Stimulated activated CD4-positive, alpha-beta T cell treated with anti-CD3 and anti-CD28 coated beads, Interleukin-2, amount 100 ng/mL, for 4 hours (primary cell): ENCODE measurements at regions not wholly inside any gene's neighbourhood (a gene's known extent, or its start where the extent isn't known, plus 50 kb on each side); places are given as distances from the start of the nearest gene placed in this dataset.

Experiments used
- DNase-seq: peaks from one replicate; pipeline ENCODE4 v3.0.0-alpha.2; 2020; ENCODE audit warnings: low read depth

GRCh38 chr1:208909011-208909984 lies 665.1 kb upstream of the PLXNA2 start:
- DNase-seq, result no peak

DNA sequence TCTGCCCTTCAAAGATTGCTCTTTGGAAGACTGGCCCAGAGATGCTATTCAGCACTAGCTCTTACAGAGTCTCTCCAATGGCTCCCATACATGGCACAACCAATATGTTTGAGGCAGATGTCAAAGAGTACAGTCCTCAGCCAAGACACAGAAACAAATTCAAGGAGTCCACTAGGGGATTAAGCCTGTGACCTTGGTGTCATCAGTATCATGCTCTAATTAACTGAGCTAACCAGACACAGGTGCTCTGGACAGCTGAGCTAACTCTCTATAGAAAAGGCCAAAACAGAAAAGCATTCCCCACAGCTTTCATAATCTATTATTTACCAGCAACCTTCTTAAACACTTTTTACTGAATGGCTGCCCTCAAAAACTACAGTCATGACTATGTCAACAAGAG lies 666.0 kb upstream of the PLXNA2 start:
- no peak for DNase-seq

GRCh38 chr1:208917281-208917680 lies 666.2 kb upstream of the CAMK1G start:
- DNase-seq, result no peak

DNA sequence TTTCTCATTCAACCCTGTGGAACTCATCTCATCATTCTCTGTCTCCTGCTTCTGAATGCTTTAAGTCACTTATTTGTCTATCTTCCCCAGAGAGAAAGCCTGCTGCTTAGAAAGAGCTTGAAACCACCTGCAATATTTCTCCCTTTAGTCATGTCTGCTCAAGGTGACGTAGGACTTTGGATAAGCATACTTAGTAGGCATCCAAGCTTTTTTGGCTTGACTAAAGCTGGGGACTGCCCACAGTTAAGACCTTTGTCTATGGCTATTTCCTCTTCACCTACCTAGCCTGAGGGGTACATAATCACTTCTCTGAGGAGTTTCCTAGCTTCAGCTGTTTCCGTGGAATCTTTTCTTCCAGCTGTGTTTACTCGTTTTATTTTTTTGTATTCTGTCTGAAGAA lies 665.8 kb upstream of the CAMK1G start:
- no peak for DNase-seq

GRCh38 chr1:208918160-208918559 lies 665.4 kb upstream of the CAMK1G start:
- no peak for DNase-seq

DNA sequence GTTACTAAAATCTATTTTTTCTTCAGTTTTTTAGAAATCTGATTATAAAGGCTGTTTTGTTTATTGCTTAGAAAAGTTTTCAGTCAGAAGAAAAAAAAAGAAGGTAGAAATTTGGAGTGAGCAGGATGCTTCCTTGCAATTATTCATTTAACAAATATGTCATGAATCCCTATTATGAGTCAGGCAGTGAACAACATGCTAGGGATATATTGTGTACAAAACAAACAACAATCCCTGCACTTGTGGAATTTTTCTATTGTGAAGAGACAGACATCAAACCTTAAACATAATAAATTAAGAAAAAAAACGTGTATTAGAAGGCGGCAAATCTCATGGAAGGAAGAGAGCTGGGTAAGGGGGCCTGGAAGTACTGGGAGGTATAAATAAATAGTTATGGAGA lies 664.1 kb upstream of the CAMK1G start:
- DNase-seq, result no peak

DNA sequence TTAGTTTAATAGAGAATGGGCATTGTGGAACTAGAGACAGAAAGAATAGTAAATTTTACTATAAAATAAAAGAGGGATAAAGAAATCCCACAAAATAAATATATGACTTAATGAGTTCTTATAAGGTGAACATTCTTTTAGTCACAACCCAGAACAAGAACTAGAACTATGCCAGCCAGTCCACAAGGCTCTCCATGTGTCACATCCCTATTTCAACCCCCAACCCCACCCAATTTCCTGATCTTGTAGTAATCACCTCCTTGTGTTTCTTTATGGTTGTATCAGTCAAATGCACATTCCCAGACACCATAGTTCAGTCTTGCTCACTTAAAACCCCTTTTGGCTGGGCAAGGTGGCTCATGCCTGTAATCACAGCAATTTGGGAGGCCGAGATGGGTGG lies 662.3 kb upstream of the CAMK1G start:
- DNase-seq, result no peak

GRCh38 chr1:208923456-208923855 lies 660.1 kb upstream of the CAMK1G start:
- DNase-seq, result no peak

DNA sequence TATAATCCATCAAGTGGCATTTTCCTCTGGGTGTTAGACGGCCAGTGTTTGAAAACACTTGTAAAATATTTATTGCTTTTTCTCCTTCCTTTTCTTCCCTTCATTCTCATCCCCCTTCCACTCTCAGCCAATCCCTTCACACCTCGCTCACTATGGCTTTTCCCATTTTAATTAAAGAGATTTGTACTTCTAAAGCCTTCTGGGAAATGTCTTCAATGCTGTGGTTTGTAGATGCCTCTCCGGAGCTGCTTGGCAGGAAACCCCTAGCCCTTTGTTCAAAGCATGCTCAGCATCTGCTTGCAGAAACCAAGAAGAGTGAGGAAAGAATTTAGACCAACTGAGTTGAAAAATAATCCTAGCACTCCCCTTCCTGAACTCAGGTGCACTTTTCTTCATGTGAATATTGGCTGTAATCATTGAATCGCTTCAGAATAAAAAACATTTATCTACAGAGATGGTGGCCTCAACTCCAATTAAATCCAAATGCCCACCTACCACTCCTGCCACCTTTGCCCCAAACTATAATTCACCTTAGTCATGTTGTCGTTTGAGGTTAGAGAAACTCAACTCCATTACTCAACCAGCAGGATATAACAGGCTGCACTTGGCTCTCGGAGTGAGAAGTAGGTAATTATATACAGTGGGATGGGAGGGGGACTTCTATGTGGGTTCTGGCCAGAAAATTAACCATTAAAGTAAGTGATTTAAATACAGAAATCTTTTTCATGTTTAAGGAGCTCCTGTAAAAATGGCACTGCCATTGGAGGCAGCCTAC lies 659.4 kb upstream of the CAMK1G start:
- DNase-seq, result no peak

GRCh38 chr1:208924928-208925327 lies 658.6 kb upstream of the CAMK1G start:
- no peak for DNase-seq

GRCh38 chr1:208928349-208929010 lies 655.0 kb upstream of the CAMK1G start:
- no peak for DNase-seq

GRCh38 chr1:208929575-208929974 lies 653.9 kb upstream of the CAMK1G start:
- no peak for DNase-seq

- DNase-seq, result no peak
These were observed 651.6 kb upstream of the CAMK1G start for GRCh38 chr1:208931936-208932335.

GRCh38 chr1:208933984-208934525 lies 649.5 kb upstream of the CAMK1G start:
- DNase-seq, result no peak

GRCh38 chr1:208934933-208935332 lies 648.6 kb upstream of the CAMK1G start:
- no peak for DNase-seq

DNA sequence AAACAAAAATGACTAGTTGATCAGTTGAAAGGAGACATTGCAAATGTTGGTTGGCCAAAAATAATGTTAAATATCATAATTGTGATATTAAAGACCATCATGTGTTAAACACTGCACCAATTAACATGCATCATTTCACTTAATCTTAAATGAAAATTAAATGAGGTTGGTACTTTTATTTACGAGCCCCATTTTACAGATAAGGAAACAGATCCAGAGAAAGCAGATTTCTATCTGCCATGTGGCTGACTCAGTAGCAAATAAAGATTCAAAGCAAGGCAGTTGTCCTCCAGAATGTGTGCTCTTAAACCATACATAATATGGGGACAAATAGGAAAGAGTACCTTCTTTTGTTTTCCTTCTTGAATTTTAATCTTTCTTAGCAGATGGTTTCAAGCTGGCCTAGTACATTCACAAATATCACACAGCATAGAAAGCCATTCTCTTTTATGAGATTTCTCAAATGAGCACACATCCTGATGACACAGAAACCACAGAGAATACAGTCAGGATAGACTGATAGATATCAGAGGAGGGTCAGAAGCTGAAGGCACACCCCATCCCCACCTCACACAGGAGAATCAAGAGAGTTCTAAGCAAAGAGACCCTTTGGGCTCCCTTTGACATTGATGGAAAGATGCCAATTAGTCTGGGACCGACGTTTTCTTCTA lies 647.9 kb upstream of the CAMK1G start:
- DNase-seq, result no peak

DNA sequence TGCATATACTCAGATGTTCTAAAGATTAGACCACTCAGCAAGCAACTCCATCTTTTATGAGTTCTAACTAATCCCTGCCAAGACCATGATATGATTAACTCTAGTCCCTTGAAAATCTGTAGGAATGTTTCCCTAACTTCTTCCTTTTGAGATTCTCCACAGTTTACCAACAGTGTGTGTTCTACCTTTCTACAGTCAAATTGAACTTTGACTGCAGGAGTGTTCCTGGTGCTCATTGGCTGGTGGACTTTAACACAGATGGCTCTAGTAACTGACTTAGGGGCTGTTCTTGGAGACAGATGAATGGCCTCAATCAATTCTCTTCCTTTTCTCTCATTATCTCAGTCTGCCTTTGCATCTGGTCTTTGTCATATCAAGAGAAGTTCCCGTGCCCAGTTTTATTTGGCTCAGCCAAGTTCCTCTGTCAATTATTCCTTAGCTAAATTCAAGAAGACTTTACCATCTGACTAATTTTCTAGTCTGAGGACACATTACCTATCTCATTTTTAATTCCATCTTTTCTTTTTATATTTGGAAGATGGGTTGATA lies 643.9 kb upstream of the CAMK1G start:
- no peak for DNase-seq

- no peak for DNase-seq
These were observed 641.0 kb upstream of the CAMK1G start for GRCh38 chr1:208942394-208943130.

DNA sequence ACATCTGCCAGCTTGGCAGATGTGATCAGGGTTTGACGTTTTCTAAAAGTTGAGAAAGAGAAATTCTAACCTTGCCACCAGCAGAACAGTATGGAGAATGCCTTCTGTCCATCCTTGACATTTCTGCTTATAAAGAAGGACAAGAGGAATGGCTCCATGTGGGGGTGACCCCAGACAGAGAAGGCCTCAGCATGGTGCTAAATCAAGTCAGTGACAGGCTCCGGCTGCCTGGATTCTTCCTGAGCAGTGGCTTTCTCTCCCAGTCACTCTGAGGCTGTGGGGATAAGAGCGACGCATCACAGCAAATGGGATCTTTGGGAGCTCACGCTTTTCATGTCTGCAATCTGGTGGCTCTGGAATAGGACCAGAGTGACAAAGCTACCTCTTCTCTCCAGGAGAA lies 640.2 kb upstream of the CAMK1G start:
- no peak for DNase-seq

DNA sequence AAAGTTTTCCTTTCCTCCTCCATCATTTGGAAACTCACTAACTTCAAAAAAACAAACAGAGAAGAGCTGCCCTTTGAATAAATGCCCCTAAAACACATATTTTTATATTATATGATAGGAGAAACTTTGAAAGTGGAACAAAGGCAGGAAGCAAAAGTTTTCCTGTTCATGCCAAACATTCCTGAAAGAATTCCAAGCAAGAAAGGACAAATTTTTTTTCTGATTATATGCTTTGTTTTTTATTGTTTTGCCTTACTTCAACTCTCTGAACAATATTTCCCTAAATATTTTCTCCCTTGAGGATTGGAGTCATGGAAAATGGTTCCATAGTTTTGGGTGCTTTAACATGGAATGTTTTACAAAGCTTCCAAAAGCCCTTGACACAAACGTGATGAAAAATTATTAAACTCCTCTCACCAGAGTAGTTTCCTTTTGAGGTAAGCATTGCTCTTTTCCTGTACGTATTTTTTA lies 638.5 kb upstream of the CAMK1G start:
- DNase-seq, result no peak

GRCh38 chr1:208950206-208950605 lies 633.3 kb upstream of the CAMK1G start:
- no peak for DNase-seq
